Astrocyte of the cerebellum (primary cell): ENCODE measurements at regions not wholly inside any gene's neighbourhood (a gene's known extent, or its start where the extent isn't known, plus 50 kb on each side); places are given as distances from the start of the nearest gene placed in this dataset.

Source experiments
- DNase-seq: peaks from one replicate; pipeline ENCODE4 v3.0.0-alpha.2; 2011; ENCODE audit warnings: low read depth
- H3K4me3 ChIP-seq: 2 replicates; pipeline ENCODE4 v1.5.1; 2011; ENCODE audit warnings: mild to moderate bottlenecking, low read depth, low read length, moderate library complexity
- in situ Hi-C: cut with HindIII; loops from 2 replicates; pipeline ENCODE4 v1.10.0; 2017; ENCODE audit warnings: low sequenced_read_pairs
- TF ChIP-seq, protein P1 (sequence below): IDR thresholded peaks from 2 replicates; pipeline ENCODE4 v1.5.1; 2012; ENCODE audit warnings: low read length, low read depth, moderate library complexity, mild to moderate bottlenecking; ENCODE audit errors: missing control alignments

DNA sequence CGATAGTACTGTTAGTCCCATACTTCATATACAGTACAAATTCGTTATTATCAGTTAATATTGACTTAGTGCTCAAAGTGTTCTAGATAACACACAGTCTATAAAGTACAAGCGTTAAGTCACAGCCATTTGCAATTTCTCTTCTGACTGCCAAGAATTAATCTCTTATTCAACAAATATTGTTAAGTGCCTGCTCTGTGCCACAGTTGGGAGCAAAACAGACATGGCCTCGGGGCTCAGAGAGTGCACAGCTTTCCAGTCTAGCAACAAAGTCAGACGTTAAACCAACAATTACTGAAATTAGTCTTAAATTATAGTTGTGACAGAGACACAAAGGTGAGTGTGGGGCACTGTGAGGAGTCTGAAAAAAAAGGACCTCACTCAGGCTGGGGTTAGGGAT, 113.0 kb upstream of the DPP6 start:
- no peak overlapping the region for H3K4me3 ChIP-seq
- in situ Hi-C loops = no loop called here
- DNase-seq = no peak
- TF ChIP-seq, protein P1, sequence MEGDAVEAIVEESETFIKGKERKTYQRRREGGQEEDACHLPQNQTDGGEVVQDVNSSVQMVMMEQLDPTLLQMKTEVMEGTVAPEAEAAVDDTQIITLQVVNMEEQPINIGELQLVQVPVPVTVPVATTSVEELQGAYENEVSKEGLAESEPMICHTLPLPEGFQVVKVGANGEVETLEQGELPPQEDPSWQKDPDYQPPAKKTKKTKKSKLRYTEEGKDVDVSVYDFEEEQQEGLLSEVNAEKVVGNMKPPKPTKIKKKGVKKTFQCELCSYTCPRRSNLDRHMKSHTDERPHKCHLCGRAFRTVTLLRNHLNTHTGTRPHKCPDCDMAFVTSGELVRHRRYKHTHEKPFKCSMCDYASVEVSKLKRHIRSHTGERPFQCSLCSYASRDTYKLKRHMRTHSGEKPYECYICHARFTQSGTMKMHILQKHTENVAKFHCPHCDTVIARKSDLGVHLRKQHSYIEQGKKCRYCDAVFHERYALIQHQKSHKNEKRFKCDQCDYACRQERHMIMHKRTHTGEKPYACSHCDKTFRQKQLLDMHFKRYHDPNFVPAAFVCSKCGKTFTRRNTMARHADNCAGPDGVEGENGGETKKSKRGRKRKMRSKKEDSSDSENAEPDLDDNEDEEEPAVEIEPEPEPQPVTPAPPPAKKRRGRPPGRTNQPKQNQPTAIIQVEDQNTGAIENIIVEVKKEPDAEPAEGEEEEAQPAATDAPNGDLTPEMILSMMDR = no peak

DNA sequence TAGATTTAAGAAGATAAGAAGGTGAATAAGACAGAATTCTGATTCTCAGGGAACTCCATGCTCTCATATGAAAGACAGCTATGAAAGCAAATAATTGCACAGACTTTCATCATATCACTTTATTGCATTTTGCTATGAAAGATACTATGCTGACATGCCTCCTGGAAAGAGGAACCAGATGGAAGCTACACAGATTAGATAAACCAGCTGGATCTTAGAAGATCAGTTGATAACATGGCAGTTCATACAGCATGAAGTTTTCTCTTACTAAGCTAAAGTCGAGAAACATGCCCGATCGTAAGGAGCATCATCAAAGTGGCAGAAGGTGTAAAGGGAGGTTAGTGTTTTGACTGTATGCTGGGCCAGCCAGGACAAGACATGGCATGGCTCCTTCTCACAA, 112.5 kb upstream of the DPP6 start:
- H3K4me3 ChIP-seq = no peak overlapping the region
- TF ChIP-seq, protein P1 = no peak
- DNase-seq = no peak
- in situ Hi-C loops = no loop called here

DNA sequence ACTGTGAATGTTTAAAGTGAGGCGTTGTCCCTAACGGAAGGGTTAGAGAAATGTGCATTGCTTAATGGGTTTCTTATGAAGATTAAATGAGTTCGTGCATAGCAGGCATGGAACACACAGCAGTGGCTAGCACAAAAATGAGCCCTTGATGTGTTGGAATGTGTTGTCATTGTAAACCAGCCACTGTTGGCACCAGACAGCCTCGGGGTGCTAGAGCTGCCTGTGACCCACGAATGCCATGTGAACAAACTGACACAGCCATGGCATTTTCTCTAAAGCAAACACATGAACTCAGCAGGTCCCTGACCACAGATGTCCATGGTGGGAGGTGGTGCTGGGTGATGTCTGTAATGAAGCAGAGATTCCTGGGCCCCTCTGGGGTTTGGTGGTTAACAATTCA, 111.1 kb upstream of the DPP6 start:
- DNase-seq = no peak
- no peak overlapping the region for H3K4me3 ChIP-seq
- in situ Hi-C loops = no loop called here
- TF ChIP-seq, protein P1 = no peak

DNA sequence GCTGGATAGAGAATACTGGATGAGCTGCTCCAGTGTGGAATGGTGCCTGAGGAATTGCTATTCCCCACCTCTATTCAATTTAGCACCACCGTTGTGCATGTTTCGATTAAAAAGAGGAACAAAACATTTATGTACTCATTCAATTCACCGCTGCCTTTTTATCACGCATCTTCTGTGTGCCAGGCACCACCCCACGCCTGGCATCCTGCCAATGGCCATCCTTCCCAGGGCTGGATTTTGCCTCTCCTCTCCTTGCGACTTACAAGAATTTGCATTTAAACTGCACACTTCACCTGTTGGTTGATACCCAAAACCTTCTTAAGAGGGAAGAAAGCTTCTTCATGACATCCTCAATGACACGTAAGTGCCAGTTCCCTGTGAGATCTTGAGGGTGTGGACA, 110.2 kb upstream of the DPP6 start:
- in situ Hi-C loops = no loop called here
- TF ChIP-seq, protein P1 = no peak
- H3K4me3 ChIP-seq = no peak overlapping the region
- DNase-seq = no peak

DNA sequence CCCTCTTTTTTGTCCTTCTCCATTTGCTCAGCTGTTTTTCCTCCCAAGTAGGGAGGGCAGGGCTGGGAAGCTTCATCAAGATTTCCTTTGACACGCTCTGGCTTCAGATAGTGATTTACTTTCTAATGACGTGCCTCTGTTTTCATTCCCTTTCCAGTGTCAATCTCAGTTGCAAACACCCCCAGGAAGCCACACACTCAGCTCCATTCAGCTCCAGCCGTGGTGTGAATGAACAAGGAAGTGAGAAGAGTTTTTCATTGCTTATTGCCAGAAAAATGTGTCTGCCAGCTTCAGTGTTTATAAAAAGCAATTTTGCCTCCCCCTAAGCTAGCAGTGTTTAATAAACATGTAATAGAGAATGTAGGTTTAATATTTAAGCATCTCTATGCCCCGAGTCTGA, 108.7 kb upstream of the DPP6 start:
- no peak for DNase-seq
- TF ChIP-seq, protein P1 = no peak

DNA sequence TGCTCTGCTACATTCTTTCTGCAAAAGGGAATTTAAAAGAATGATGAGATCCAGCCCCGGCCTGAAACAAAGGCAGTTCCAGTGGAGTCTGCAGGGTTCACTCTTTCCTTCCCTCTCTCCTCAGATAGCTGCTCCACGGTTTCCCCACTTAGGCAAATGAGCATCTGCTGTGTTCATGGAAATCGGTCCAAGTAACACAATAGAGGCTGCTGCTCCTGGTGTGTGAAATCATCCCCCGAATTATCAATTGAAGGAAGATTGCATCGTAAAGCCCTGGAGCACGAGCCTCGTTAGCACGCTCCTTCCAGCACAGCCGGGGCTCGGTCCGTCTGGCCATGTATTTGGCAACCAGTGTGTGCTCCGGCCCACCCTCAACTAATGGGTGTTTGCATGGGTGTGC, 108.3 kb upstream of the DPP6 start:
- no peak overlapping the region for H3K4me3 ChIP-seq
- in situ Hi-C loops = no loop called here
- no peak for DNase-seq
- TF ChIP-seq, protein P1 = no peak

More for the DNA sequence above, 108.7 kb upstream of the DPP6 start:
- in situ Hi-C loops = no loop called here
- H3K4me3 ChIP-seq = no peak overlapping the region

DNA sequence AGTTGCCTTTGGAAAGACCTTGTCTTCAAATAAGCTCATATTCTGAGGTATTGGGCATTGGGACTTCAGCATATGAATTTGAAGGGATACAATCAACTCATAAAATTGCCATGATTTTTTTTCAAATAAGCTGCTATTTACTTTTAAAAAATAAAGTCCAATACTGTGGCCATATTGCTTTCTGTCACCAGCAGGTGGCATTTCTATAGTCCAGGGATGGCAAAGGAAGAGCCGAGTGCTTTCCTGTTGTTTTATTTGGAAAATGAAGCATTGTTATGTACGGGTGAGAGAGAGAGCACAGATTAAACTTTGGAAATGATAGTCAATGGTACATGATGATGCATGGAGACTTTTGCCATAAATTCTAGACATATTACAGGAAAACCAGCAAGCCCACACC, 104.1 kb upstream of the DPP6 start:
- no peak for DNase-seq
- TF ChIP-seq, protein P1 = no peak
- in situ Hi-C loops = no loop called here

More for the DNA sequence above, 104.1 kb upstream of the DPP6 start:
- no peak overlapping the region for H3K4me3 ChIP-seq
